SJSA1 (cell line): ENCODE measurements at regions not wholly inside any gene's neighbourhood (a gene's known extent, or its start where the extent isn't known, plus 50 kb on each side); places are given as distances from the start of the nearest gene placed in this dataset.

Experiments used
- DNase-seq, 2 experiments: peaks; one replicate each; pipeline ENCODE4 v3.0.0-alpha.2; 2015 to 2020; ENCODE audit warnings: low spot score in 2 of 2, low read depth in 1 of 2
- H3K27ac ChIP-seq: fragments of 250-450 bp; sonication (Bioruptor Pico); 2 replicates; pipeline ENCODE4 v1.5.1; 2020; ENCODE audit warnings: mild to moderate bottlenecking, moderate library complexity
- H3K27me3 ChIP-seq: fragments of 250-450 bp; sonication (Bioruptor Pico); replicated peaks from 2 replicates; pipeline ENCODE4 v1.5.1; 2020; ENCODE audit warnings: mild to moderate bottlenecking, moderate library complexity
- H3K36me3 ChIP-seq: fragments of 250-450 bp; sonication (Bioruptor Pico); 2 replicates; pipeline ENCODE4 v1.5.1; 2020; ENCODE audit warnings: mild to moderate bottlenecking
- H3K4me1 ChIP-seq: fragments of 250-450 bp; sonication (Bioruptor Pico); replicated peaks from 2 replicates; pipeline ENCODE4 v1.6.1; 2021; ENCODE audit warnings: mild to moderate bottlenecking
- H3K4me3 ChIP-seq: fragments of 250-450 bp; sonication (Bioruptor Pico); 2 replicates; pipeline ENCODE4 v1.5.1; 2020; ENCODE audit warnings: mild to moderate bottlenecking
- H3K9me3 ChIP-seq: fragments of 250-450 bp; sonication (Bioruptor Pico); replicated peaks from 2 replicates; pipeline ENCODE4 v1.5.1; 2020; ENCODE audit warnings: mild to moderate bottlenecking

- no peak overlapping the region for H3K27ac ChIP-seq
- H3K36me3 ChIP-seq, result no peaks in the 10 kb centered on the region
- H3K9me3 ChIP-seq, result no peaks in the 10 kb centered on the region
- no peaks in the 10 kb centered on the region for H3K27me3 ChIP-seq
- no peak for DNase-seq
- H3K4me1 ChIP-seq, result no peaks in the 10 kb centered on the region
- H3K4me3 ChIP-seq, result no peak overlapping the region
Measured at GRCh38 chr20:11338496-11339306, 579.0 kb upstream of the BTBD3 start.

GRCh38 chr20:11344939-11345338 lies 572.8 kb upstream of the BTBD3 start:
- Histone ChIP-seq H3K4me1 (no peaks in the 10 kb centered on the region), H3K36me3 (no peaks in the 10 kb centered on the region), H3K9me3 (no peaks in the 10 kb centered on the region), H3K27ac (no peak overlapping the region), H3K27me3 (no peaks in the 10 kb centered on the region), H3K4me3 (no peak overlapping the region)
- DNase-seq, result no peak

- H3K27ac ChIP-seq, result no peak overlapping the region
- H3K9me3 ChIP-seq, result no peaks in the 10 kb centered on the region
- no peak overlapping the region for H3K4me3 ChIP-seq
- H3K36me3 ChIP-seq, result no peaks in the 10 kb centered on the region
- H3K4me1 ChIP-seq, result peaks cover 10% of the 10 kb centered on the region
- no peak for DNase-seq
- no peaks in the 10 kb centered on the region for H3K27me3 ChIP-seq
Measured at GRCh38 chr20:11347738-11348137, 570.0 kb upstream of the BTBD3 start.

- Histone ChIP-seq H3K27ac (no peak overlapping the region), H3K27me3 (no peaks in the 10 kb centered on the region), H3K36me3 (no peaks in the 10 kb centered on the region), H3K4me1 (peaks cover 10% of the 10 kb centered on the region), H3K9me3 (no peaks in the 10 kb centered on the region), H3K4me3 (no peak overlapping the region)
- DNase-seq, result no peak
Measured at GRCh38 chr20:11350126-11351005, 567.3 kb upstream of the BTBD3 start.

- H3K4me1 ChIP-seq, result peaks cover 10% of the 10 kb centered on the region
- H3K4me3 ChIP-seq, result no peak overlapping the region
- no peaks in the 10 kb centered on the region for H3K9me3 ChIP-seq
- peak in 1 of 2 experiments; percentile 13 for DNase-seq
- H3K27ac ChIP-seq, result no peak overlapping the region
- no peaks in the 10 kb centered on the region for H3K36me3 ChIP-seq
- no peaks in the 10 kb centered on the region for H3K27me3 ChIP-seq
Measured at GRCh38 chr20:11352041-11352440, 565.7 kb upstream of the BTBD3 start.

- Histone ChIP-seq H3K36me3 (no peaks in the 10 kb centered on the region), H3K9me3 (no peaks in the 10 kb centered on the region), H3K4me1 (peaks cover 10% of the 10 kb centered on the region), H3K27ac (no peak overlapping the region), H3K4me3 (no peak overlapping the region), H3K27me3 (no peaks in the 10 kb centered on the region)
- no peak for DNase-seq
Measured at GRCh38 chr20:11354846-11355245, 562.8 kb upstream of the BTBD3 start.

- H3K27me3 ChIP-seq, result no peaks in the 10 kb centered on the region
- no peak overlapping the region for H3K27ac ChIP-seq
- no peak for DNase-seq
- peaks cover 10% of the 10 kb centered on the region for H3K4me1 ChIP-seq
- H3K9me3 ChIP-seq, result no peaks in the 10 kb centered on the region
- H3K4me3 ChIP-seq, result no peak overlapping the region
- H3K36me3 ChIP-seq, result no peaks in the 10 kb centered on the region
Measured at GRCh38 chr20:11355345-11355744, 562.3 kb upstream of the BTBD3 start.

GRCh38 chr20:11356061-11356460 lies 561.6 kb upstream of the BTBD3 start:
- H3K4me1 ChIP-seq, result peaks cover 10% of the 10 kb centered on the region
- H3K36me3 ChIP-seq, result no peaks in the 10 kb centered on the region
- no peak overlapping the region for H3K27ac ChIP-seq
- H3K4me3 ChIP-seq, result no peak overlapping the region
- no peaks in the 10 kb centered on the region for H3K27me3 ChIP-seq
- DNase-seq, result no peak
- H3K9me3 ChIP-seq, result no peaks in the 10 kb centered on the region

GRCh38 chr20:11362450-11362849 lies 555.2 kb upstream of the BTBD3 start:
- Histone ChIP-seq H3K36me3 (no peaks in the 10 kb centered on the region), H3K9me3 (no peaks in the 10 kb centered on the region), H3K4me1 (no peaks in the 10 kb centered on the region), H3K4me3 (no peak overlapping the region), H3K27ac (no peak overlapping the region), H3K27me3 (no peaks in the 10 kb centered on the region)
- no peak for DNase-seq

GRCh38 chr20:11364736-11365135 lies 553.0 kb upstream of the BTBD3 start:
- Histone ChIP-seq H3K9me3 (no peaks in the 10 kb centered on the region; the same call in 1 of the 2 replicates), H3K4me3 (no peak overlapping the region), H3K27me3 (no peaks in the 10 kb centered on the region), H3K27ac (no peak overlapping the region), H3K36me3 (no peaks in the 10 kb centered on the region), H3K4me1 (no peaks in the 10 kb centered on the region)
- DNase-seq, result no peak

- no peak overlapping the region for H3K27ac ChIP-seq
Measured at GRCh38 chr20:11366660-11367059, 551.0 kb upstream of the BTBD3 start.

GRCh38 chr20:11368499-11368898 lies 549.2 kb upstream of the BTBD3 start:
- Histone ChIP-seq H3K27ac (no peak overlapping the region), H3K4me3 (no peak overlapping the region), H3K9me3 (no peaks in the 10 kb centered on the region; the same call in 1 of the 2 replicates), H3K27me3 (no peaks in the 10 kb centered on the region), H3K4me1 (peaks cover 11% of the 10 kb centered on the region), H3K36me3 (no peaks in the 10 kb centered on the region)
- no peak for DNase-seq

More at GRCh38 chr20:11366660-11367059, 551.0 kb upstream of the BTBD3 start:
- DNase-seq, result no peak
- no peak overlapping the region for H3K4me3 ChIP-seq
- H3K27me3 ChIP-seq, result no peaks in the 10 kb centered on the region
- no peaks in the 10 kb centered on the region for H3K4me1 ChIP-seq
- no peaks in the 10 kb centered on the region; the same call in 1 of the 2 replicates for H3K9me3 ChIP-seq
- no peaks in the 10 kb centered on the region for H3K36me3 ChIP-seq

- Histone ChIP-seq H3K36me3 (no peaks in the 10 kb centered on the region), H3K27ac (no peak overlapping the region), H3K4me3 (no peak overlapping the region), H3K9me3 (no peaks in the 10 kb centered on the region; the same call in 1 of the 2 replicates), H3K27me3 (no peaks in the 10 kb centered on the region), H3K4me1 (peaks cover 14% of the 10 kb centered on the region)
- DNase-seq, result no peak
Measured at GRCh38 chr20:11368965-11369711, 548.6 kb upstream of the BTBD3 start.
